ENCODE measurements at regions not wholly inside any gene's neighbourhood (a gene's known extent, or its start where the extent isn't known, plus 50 kb on each side); places are given as distances from the start of the nearest gene placed in this dataset.
A peak's percentile ranks its signal among the peaks of the same experiment; 100 is the strongest.

DNA sequence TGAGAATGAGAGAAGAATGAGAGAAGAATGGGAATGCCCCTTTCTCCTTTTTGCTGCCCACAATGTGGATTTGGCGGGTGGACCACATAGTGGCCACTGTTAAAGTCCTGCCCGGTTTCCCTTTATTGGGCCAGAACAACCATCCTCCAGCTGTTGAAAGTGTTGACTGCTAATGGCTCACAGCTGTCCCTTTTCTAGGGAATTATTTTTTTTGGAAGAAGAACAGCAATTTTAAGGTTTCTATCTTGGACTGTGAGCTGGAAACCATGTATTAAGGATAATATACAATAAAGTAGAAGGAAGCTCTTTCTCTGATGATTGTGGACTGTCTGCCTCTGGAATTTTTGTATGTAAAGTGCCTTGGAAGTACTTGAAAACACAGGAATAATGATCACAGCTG lies 185.9 kb downstream of the DMRT2 start (continued):
- TF ChIP-seq, protein P1, sequence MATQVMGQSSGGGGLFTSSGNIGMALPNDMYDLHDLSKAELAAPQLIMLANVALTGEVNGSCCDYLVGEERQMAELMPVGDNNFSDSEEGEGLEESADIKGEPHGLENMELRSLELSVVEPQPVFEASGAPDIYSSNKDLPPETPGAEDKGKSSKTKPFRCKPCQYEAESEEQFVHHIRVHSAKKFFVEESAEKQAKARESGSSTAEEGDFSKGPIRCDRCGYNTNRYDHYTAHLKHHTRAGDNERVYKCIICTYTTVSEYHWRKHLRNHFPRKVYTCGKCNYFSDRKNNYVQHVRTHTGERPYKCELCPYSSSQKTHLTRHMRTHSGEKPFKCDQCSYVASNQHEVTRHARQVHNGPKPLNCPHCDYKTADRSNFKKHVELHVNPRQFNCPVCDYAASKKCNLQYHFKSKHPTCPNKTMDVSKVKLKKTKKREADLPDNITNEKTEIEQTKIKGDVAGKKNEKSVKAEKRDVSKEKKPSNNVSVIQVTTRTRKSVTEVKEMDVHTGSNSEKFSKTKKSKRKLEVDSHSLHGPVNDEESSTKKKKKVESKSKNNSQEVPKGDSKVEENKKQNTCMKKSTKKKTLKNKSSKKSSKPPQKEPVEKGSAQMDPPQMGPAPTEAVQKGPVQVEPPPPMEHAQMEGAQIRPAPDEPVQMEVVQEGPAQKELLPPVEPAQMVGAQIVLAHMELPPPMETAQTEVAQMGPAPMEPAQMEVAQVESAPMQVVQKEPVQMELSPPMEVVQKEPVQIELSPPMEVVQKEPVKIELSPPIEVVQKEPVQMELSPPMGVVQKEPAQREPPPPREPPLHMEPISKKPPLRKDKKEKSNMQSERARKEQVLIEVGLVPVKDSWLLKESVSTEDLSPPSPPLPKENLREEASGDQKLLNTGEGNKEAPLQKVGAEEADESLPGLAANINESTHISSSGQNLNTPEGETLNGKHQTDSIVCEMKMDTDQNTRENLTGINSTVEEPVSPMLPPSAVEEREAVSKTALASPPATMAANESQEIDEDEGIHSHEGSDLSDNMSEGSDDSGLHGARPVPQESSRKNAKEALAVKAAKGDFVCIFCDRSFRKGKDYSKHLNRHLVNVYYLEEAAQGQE (IDR thresholded peaks at IDR 0.05) = no peak

DNA sequence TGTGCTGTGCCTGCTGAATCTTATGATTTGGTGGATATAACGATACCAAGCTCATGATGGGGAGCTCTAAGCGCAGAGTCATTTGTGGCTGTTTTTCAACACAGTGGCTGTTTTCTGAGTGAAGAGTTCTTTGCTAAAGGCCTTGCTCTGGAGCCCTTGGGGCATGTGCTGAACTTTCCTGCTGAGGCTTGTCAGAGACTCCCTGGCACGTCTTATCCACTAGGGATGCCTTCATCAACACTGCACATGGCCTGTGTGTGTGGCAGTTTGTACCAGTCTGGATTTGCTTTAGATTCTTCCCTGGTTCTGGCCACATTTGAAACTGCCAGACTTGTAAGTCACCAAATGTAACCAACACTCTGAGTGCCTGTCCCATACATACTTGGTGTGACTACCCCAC lies 188.2 kb downstream of the DMRT2 start:
- 97% methylated on average over 3 of the region's 3 CpGs for WGBS
- Histone ChIP-seq H3K36me3 (ENCODE audit: control insufficient read depth in 4 of 4, insufficient read depth in 3 of 4, low read depth in 1 of 4, low read length in 3 of 4) (no peaks in the 10 kb centered on the region), H3K9ac (ENCODE audit: low read depth in 1 of 2, low read length in 2 of 2) (no peak overlapping the region), H3K4me3 (ENCODE audit: low read depth in 1 of 3, low read length in 3 of 3) (no peak overlapping the region), H3K9me3 (ENCODE audit: control insufficient read depth in 4 of 4, low read length in 3 of 4) (peaks cover 0 to 4% (median 0%) of the 10 kb centered on the region in 4 donors), H3K4me1 (ENCODE audit: control insufficient read depth in 4 of 4, insufficient read depth in 4 of 4, low read length in 3 of 4) (peaks cover 0 to 10% (median 8%) of the 10 kb centered on the region in 4 donors), H3K27ac (ENCODE audit: low read depth in 1 of 2, low read length in 2 of 2) (no peak overlapping the region), H3K27me3 (ENCODE audit: control insufficient read depth in 4 of 4, insufficient read depth in 4 of 4, low read length in 3 of 4) (no peaks in the 10 kb centered on the region)
- DNase-seq (ENCODE audit: low spot score) = no peak
- TF ChIP-seq FOXA1 (IDR thresholded peaks at IDR 0.05) = no peak
- no peak for TF ChIP-seq SP1 (IDR thresholded peaks at IDR 0.05)
- TF ChIP-seq, protein P2, sequence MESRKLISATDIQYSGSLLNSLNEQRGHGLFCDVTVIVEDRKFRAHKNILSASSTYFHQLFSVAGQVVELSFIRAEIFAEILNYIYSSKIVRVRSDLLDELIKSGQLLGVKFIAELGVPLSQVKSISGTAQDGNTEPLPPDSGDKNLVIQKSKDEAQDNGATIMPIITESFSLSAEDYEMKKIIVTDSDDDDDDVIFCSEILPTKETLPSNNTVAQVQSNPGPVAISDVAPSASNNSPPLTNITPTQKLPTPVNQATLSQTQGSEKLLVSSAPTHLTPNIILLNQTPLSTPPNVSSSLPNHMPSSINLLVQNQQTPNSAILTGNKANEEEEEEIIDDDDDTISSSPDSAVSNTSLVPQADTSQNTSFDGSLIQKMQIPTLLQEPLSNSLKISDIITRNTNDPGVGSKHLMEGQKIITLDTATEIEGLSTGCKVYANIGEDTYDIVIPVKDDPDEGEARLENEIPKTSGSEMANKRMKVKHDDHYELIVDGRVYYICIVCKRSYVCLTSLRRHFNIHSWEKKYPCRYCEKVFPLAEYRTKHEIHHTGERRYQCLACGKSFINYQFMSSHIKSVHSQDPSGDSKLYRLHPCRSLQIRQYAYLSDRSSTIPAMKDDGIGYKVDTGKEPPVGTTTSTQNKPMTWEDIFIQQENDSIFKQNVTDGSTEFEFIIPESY (IDR thresholded peaks at IDR 0.05) = no peak
- no peak for TF ChIP-seq RAD21 (IDR thresholded peaks at IDR 0.05)

DNA sequence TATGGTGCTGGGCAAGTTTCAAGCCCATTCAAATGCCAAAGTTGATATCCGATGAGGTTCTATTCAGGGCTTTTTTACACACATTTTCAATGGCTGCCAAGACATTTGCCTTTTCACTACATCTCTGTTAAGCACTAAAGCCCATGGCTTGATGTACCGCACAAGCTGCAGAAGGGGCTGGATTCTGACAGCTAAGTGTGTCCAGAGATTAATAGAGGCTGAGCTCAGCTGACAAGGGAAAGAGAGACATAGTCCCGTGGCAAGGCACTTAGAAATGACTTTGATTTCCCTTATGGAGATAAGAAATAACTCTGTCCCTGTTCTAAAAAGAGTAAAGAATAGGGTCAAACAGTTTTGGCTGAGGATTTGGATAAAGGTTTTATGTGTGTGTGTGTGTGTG lies 198.6 kb downstream of the DMRT2 start:
- Histone ChIP-seq H3K27ac (ENCODE audit: low read depth in 1 of 2, low read length in 2 of 2) (no peak overlapping the region), H3K4me3 (ENCODE audit: low read depth in 1 of 3, low read length in 3 of 3) (no peak overlapping the region), H3K4me1 (ENCODE audit: control insufficient read depth in 4 of 4, insufficient read depth in 4 of 4, low read length in 3 of 4) (peaks cover 3 to 10% (median 9%) of the 10 kb centered on the region in 4 donors), H3K27me3 (ENCODE audit: control insufficient read depth in 4 of 4, insufficient read depth in 4 of 4, low read length in 3 of 4) (no peaks in the 10 kb centered on the region), H3K9me3 (ENCODE audit: control insufficient read depth in 4 of 4, low read length in 3 of 4) (no peaks in the 10 kb centered on the region), H3K36me3 (ENCODE audit: control insufficient read depth in 4 of 4, insufficient read depth in 3 of 4, low read depth in 1 of 4, low read length in 3 of 4) (no peaks in the 10 kb centered on the region), H3K9ac (ENCODE audit: low read depth in 1 of 2, low read length in 2 of 2) (no peak overlapping the region)
- no peak for TF ChIP-seq SP1 (IDR thresholded peaks at IDR 0.05)
- WGBS = 81% methylated on average over 3 of the region's 3 CpGs
- DNase-seq (ENCODE audit: low spot score) = no peak

DNA sequence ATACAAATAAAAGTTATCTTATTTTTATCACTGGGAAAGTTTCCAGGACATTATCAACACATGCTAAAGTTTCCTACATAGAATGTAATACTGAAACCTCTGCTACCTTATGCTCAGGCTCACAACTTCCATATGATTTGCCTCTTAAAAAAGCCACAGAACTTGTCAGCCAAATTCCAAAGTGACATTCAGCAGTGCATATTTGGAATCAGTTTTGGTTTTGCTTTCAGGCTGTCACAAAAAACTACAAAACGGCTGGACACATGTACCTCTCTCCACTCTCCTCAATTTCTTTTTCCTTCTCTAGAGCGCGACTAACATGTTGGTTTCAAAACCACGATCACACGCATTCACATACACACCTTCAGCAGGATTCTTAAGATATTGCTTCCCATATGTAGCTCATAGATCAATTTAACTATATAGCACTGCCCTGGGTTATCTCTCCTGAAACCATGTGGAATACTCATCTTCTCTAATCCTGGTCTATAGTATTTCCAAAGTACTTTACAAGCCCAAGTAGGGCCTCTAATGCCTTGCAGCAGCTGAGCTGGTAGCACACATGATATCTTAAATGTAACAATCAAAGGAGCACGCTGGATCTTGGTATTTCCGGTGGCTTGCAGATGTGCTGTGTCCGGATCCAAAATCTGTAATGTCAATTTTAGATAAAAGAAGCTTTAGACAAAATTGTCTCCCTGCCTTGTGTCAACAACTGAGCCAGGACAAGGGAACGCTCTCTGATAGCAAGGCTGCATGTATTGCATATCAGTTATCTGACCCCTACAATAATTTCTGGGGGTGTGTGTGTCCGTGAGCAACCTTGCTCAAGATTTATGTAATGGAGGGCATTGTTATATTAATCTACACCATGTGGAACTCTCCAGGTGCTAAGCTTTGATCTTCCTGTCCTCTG lies 203.2 kb downstream of the DMRT2 start:
- no peak overlapping the region for H3K9ac ChIP-seq (ENCODE audit: low read depth in 1 of 2, low read length in 2 of 2)
- DNase-seq (ENCODE audit: low spot score) = no peak
- H3K27me3 ChIP-seq (ENCODE audit: control insufficient read depth in 4 of 4, insufficient read depth in 4 of 4, low read length in 3 of 4) = no peaks in the 10 kb centered on the region
- H3K36me3 ChIP-seq (ENCODE audit: control insufficient read depth in 4 of 4, insufficient read depth in 3 of 4, low read depth in 1 of 4, low read length in 3 of 4) = no peaks in the 10 kb centered on the region
- H3K4me3 ChIP-seq (ENCODE audit: low read depth in 1 of 3, low read length in 3 of 3) = peak overlapping the region in 2 of 3 donors; percentile 26 to 41
- H3K9me3 ChIP-seq (ENCODE audit: control insufficient read depth in 4 of 4, low read length in 3 of 4) = no peaks in the 10 kb centered on the region
- 44% methylated on average over 10 of the region's 10 CpGs for WGBS
- H3K4me1 ChIP-seq (ENCODE audit: control insufficient read depth in 4 of 4, insufficient read depth in 4 of 4, low read length in 3 of 4) = peaks cover 3 to 15% (median 12%) of the 10 kb centered on the region in 4 donors
- TF ChIP-seq, protein P2 (IDR thresholded peaks at IDR 0.05) = no peak
- TF ChIP-seq, protein P3, sequence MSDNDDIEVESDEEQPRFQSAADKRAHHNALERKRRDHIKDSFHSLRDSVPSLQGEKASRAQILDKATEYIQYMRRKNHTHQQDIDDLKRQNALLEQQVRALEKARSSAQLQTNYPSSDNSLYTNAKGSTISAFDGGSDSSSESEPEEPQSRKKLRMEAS (IDR thresholded peaks at IDR 0.05) = no peak
- no peak for TF ChIP-seq FOXA1 (IDR thresholded peaks at IDR 0.05)
- TF ChIP-seq YY1 (IDR thresholded peaks at IDR 0.05) = no peak
- peak overlapping the region; percentile 32 to 75 for H3K27ac ChIP-seq (ENCODE audit: low read depth in 1 of 2, low read length in 2 of 2)

All from liver (tissue), 7 donors.